Activated CD4-positive, alpha-beta memory T cell treated with anti-CD3 and anti-CD28 coated beads for 36 hours (primary cell): ENCODE measurements at regions not wholly inside any gene's neighbourhood (a gene's known extent, or its start where the extent isn't known, plus 50 kb on each side); places are given as distances from the start of the nearest gene placed in this dataset.

Source experiments
- CTCF ChIA-PET: fragments of 350-600 bp; sonication (Branson Sonifier 250); formaldehyde crosslinking; loops from one replicate; lab custom pipeline; 2021; ENCODE audit warnings: antibody characterized with exemption, inconsistent platforms; lab: Charles Lee
- POLR2A ChIA-PET: fragments of 350-600 bp; sonication (Branson Sonifier 250); formaldehyde crosslinking; loops from one replicate; lab custom pipeline; 2021; ENCODE audit warnings: antibody characterized with exemption; lab: Charles Lee
- DNase-seq: peaks from one replicate; pipeline ENCODE4 v3.0.0-alpha.2; 2020
- H3K27ac Mint-ChIP-seq: one replicate; pipeline ENCODE4 v1.8.0; 2021; ENCODE audit warnings: mixed read lengths
- H3K27me3 Mint-ChIP-seq: one replicate; pipeline ENCODE4 v1.8.0; 2021; ENCODE audit warnings: mixed read lengths
- H3K36me3 Mint-ChIP-seq: one replicate; pipeline ENCODE4 v1.8.0; 2021; ENCODE audit warnings: mixed read lengths
- H3K4me1 Mint-ChIP-seq: one replicate; pipeline ENCODE4 v1.8.0; 2021; ENCODE audit warnings: low read depth, mixed read lengths
- H3K4me3 Mint-ChIP-seq: one replicate; pipeline ENCODE4 v1.8.0; 2021; ENCODE audit warnings: mild to moderate bottlenecking, mixed read lengths
- H3K9me3 Mint-ChIP-seq: one replicate; pipeline ENCODE4 v1.8.0; 2021; ENCODE audit warnings: mixed read lengths
- intact Hi-C: fragments of 100-400 bp; cut with micrococcal nuclease; formaldehyde crosslinking; loops from one replicate; pipeline ENCODE4 v1.15.1; 2023

DNA sequence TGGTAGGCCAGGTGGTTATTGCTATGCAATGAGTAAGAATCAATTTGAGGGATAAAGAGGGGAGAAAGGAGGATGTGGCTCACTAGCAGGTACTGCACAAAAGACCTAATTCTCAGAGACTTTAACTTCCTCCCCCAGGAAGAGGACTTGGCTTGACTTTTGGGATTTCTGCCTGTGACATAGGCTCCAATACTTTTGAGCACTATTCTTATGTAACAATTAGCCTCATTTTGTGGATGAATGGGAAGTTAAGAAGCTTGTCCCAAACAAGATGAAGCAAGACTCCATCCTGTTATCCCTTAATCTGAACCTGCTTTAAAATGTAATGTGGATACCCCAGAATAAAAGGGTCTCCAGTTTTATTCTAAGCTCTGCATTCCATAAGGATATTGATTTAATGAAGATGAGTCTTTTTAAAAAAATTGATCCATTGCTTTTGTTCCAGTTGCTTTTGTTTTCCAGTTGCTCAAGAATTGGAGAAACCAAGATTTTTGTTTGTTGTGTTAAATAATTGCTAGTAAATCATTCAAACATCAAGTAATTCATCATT lies 218.5 kb downstream of the SNX13 start:
- intact Hi-C loops: no loop called here
- ChIA-PET CTCF (no interaction called here), POLR2A (no interaction called here)
- no peaks in the 10 kb centered on the region for H3K4me1 Mint-ChIP-seq
- H3K9me3 Mint-ChIP-seq: no peaks in the 10 kb centered on the region
- DNase-seq: no peak
- no peak overlapping the region for H3K27ac Mint-ChIP-seq
- no peaks in the 10 kb centered on the region for H3K36me3 Mint-ChIP-seq
- no peak overlapping the region for H3K4me3 Mint-ChIP-seq
- peaks cover 2% of the 10 kb centered on the region for H3K27me3 Mint-ChIP-seq

DNA sequence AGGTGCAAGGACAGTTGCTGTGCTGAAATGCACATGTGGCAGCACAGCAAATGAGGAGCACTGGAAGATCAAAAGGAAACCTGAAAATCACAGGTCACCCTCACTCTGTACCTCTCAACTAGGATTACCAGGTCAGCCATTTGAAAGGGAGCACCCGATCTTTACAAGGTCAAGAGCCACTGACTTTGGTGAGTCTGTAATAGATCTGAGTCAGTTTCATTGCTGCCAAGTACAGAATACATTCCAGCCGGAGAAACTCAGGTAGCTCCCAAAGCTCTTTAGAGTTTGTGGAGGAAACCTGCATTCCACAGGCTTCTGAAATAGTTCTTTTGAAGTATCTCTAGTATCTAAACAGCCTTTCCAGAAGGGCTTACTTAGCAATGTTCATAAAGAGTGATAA lies 217.5 kb downstream of the SNX13 start:
- CTCF ChIA-PET: no interaction called here
- Mint-ChIP-seq H3K4me3 (no peak overlapping the region), H3K27ac (no peak overlapping the region), H3K27me3 (peaks cover 2% of the 10 kb centered on the region), H3K36me3 (no peaks in the 10 kb centered on the region), H3K4me1 (no peaks in the 10 kb centered on the region), H3K9me3 (no peaks in the 10 kb centered on the region)
- DNase-seq: no peak
- intact Hi-C loops: no loop called here
- POLR2A ChIA-PET: no interaction called here

DNA sequence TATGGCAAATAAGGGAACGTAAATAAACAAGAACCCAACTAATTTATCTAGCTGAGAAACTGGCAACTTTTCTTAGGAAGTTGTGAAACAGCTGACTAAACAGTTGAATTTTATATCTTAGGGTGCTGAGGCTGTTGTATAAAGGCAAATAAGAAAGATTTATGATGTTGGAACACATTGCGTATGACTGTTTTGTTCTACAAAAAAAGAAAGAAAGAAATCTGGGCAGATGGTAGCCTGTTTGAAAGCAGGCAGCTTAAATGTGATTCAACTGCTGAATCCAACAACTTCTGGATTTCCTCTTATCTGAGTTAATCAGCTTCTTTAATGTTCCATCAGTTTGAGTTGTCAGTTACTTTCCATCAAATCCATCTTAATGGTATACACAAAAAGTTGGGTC lies 214.5 kb downstream of the SNX13 start:
- CTCF ChIA-PET: interaction anchor here (0.6 kb wide), 1 partner anchor 332 kb away, joined by 3 read pairs; no protein-coding TSS in a partner anchor
- no peaks in the 10 kb centered on the region for H3K9me3 Mint-ChIP-seq
- no peak overlapping the region for H3K27ac Mint-ChIP-seq

DNA sequence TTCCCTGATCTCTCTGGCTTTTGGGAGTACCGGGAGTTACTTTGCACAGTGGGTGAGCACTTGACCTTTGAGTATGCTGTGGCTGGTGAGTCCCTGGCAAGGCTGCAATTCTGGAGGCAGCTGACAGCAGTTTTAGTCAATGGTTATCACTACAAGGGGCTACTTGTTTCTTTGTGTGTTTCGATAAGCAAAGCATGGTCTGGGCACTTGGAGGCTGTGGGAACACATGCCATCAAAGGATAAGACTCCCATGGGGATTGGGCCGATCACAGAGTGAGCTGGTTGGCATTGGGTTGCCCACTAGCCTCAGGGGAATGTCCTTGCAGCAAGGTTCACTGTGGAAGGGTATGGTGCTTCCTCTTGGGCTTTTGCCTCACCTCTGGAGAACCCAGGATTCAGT lies 208.2 kb downstream of the SNX13 start:
- Mint-ChIP-seq H3K27me3 (no peaks in the 10 kb centered on the region), H3K9me3 (peaks cover 6% of the 10 kb centered on the region), H3K27ac (no peak overlapping the region), H3K4me1 (no peaks in the 10 kb centered on the region), H3K4me3 (no peak overlapping the region), H3K36me3 (peaks cover 5% of the 10 kb centered on the region)
- intact Hi-C loops: no loop called here
- ChIA-PET CTCF (no interaction called here), POLR2A (no interaction called here)
- DNase-seq: no peak

More for the DNA sequence above, 214.5 kb downstream of the SNX13 start:
- Mint-ChIP-seq H3K4me1 (no peaks in the 10 kb centered on the region), H3K4me3 (no peak overlapping the region), H3K27me3 (peaks cover 2% of the 10 kb centered on the region), H3K36me3 (no peaks in the 10 kb centered on the region)
- DNase-seq: no peak
- intact Hi-C loops: no loop called here
- POLR2A ChIA-PET: no interaction called here
